GM18873 (cell line): ENCODE measurements at regions not wholly inside any gene's neighbourhood (a gene's known extent, or its start where the extent isn't known, plus 50 kb on each side); places are given as distances from the start of the nearest gene placed in this dataset.
"Not testable (repeated sequence)": the region's sequence is repeated elsewhere in the genome, so short reads cannot be mapped to it uniquely, and the experiment has no call there.

Experiments used
- ATAC-seq: cut with Tn5 transposase; IDR thresholded peaks from one replicate; pipeline ENCODE4 v1.9.1; 2021; ENCODE audit warnings: mild to moderate bottlenecking, moderate library complexity, moderate number of reproducible peaks; ENCODE audit not compliant: unreplicated experiment, low FRiP score

DNA sequence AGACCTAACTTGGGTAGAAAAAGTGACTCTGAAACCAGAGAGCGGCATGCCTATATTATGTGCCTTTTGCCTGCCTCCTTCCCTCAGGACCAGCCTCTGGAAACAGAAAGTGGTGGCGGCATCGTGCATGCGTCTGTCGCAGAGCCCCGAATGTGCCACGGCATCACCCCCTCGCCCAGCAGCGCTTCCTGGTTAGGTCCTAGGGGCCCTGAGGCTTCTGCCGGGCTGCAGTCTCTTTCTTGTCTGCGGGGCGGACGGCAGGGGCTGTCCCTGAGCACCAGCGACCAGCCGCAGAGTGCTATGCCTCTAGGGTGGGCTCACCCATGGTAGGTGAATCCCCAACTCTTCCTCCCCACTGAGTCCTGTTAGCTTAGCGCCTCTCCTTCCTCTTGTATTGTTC is 68.7 kb downstream of the VSIG4 start:
- ATAC-seq, result no peak

DNA sequence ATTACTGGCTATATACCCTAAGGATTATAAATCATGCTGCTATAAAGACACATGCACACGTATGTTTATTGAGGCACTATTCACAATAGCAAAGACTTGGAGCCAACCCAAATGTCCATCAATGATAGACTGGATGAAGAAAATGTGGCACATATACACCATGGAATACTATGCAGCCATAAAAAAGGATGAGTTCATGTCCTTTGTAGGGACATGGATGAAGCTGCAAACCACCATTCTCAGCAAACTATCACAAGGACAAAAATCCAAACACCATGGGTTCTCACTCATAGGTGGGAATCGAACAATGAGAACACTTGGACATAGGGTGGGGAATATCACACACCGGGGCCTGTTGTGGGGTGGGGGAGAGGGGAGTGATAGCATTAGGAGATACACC is 72.7 kb downstream of the VSIG4 start:
- ATAC-seq, result not testable (repeated sequence)

DNA sequence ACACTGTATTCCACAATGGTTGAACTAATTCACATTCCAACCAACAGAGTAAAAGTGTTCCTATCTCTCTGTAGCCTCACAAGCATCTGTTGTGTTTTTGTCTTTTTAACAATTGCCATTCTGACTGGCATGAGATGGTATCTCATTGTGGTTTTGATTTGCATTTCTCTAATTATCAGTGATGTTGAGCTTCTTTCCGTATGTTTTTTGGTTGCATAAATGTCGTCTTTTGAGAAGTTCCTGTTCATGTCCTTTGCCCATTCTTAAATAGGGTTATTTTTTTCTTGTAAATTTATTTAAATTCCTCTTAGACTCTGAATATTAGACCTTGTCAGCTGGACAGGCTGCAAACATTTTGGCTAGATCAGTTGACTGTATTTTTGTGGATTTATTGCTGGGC is 78.2 kb downstream of the VSIG4 start:
- no peak for ATAC-seq

DNA sequence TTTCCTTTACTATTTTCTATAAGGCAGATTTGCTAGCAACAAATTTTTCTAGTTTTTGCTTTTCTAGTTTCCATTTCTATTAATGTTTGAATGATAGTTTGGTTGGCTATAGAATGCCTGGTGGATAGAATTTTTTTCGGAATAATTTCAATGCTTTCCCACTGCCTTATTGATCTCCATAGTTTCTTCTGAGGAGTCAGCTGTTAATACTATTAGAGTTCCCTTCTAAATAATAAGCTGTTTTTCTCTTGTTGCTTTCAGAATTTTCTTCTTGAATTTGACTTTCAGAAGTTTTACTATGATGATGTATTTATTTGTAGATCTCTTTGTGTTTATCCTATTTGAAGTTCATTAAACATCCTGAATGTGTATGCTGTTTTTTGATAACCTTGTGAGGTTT is 91.8 kb downstream of the VSIG4 start:
- ATAC-seq, result no peak

DNA sequence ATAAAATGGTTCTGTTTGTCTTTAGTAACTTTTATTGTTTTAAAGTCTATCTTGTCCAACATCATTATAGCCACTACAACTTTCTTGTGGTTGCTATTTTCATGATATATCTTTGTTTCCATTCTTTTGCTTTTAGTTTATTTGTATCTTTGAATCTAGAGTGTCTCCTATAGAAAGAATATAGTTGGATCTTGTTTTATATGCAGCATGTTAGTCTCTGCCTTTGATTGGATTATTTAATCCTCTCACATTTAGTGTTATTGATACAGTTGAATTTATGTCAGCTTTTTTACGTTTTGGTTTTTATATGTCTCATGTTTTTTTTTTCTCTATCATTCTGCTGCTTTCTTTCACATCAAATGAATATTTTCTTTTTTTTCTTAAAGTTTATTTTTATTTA is 98.1 kb downstream of the VSIG4 start:
- no peak for ATAC-seq

DNA sequence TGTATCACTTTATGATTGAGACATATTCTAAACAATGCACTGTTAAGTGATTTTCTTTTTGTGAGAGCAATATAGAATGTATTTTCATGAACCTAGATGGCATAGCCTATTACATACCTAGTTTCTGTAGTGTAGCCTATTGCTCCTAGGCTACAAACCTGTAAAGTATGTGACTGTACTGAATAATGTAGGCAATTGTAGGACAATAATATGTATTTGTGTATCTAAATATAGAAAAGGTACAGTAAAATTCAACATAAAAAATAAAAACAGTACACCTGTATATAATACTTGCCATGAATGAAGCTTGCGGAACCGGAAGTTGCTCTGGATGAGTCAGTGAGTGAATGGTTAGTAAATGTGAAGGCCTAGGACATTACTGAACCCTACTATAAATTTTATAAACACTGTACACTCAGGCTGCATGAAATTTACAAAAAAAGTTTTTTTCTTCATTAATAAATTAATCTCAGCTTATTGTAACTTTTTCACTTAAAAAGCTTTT is 106.7 kb downstream of the VSIG4 start:
- ATAC-seq, result no peak

DNA sequence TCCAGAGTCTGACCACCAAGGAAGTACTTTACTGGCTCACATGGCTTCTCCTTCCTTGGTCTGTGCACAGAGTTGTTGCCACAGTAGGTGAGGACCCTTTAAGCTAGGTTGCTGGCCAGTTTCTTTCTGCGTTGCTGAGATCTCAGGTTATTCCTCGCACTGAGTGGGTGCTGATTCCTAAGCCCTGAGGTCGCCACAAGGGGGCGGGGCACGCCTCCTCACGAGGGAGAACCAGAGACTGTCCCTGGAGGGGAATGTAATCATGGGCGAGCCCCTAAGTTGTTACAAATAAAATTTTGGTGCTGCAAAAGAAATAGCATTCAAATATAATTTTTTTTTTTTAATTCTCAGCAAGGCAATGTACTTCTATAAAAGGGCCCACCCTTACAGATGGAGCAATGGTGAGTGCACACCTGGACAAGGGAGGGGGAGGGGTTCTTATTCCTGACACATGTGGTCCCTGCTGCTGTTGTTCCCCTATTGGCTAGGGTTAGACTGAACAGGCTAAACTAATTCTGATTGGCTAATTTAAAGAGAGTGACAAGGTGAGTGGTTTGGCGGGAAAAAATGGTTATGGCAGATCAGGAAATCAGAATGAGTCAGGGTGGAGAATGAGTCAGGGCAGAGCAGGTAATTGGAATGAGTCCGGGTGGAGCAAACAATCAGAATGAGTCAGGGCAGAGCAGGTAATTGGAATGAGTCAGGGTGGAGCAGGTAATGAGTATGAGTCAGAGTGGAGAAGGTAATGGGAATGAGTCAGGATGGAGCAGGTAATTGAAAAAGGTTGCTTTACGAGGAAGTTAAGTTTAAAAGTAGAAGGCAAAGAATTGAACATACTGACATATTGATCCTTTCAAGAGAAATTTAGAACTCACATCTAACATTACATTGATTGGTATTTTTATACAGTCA is 107.5 kb downstream of the VSIG4 start:
- ATAC-seq, result no peak

DNA sequence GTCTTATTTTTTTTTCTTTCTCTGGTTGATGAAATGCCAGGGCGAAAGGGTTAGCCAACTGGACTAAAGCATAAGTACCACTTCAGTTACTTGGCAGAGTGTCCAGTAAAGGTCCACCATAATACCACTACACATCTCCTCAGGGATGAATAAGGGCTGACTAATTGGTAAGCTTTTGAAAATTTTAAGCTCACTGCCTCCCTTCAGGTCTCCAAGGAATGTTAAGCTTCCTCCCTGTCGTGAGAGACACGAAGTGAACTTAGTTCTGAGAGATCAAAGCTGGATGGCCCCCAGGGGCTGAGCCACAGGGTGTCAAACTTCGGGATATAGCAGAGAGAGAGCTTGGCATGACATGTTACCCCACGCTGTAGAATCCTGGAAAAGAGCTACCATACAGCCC is 111.4 kb downstream of the VSIG4 start:
- ATAC-seq, result no peak

DNA sequence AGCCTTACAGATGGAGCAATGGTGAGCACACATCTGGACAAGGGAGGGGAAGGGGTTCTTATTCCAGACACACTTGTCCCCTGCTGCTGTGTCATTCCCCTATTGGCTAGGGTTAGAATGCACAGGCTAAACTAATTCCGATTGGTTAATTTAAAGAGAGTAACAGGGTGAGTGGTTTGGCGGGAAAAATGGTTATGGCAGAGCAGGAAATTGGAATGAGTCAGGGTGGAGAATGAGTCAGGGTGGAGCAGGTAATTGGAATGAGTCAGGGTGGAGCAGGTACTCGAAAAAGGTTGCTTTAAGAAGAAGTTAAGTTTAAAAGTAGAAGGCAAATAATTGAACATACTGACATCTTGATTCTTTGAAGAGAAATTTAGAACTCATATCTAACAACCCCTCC is 112.5 kb downstream of the VSIG4 start:
- ATAC-seq, result not testable (repeated sequence)

DNA sequence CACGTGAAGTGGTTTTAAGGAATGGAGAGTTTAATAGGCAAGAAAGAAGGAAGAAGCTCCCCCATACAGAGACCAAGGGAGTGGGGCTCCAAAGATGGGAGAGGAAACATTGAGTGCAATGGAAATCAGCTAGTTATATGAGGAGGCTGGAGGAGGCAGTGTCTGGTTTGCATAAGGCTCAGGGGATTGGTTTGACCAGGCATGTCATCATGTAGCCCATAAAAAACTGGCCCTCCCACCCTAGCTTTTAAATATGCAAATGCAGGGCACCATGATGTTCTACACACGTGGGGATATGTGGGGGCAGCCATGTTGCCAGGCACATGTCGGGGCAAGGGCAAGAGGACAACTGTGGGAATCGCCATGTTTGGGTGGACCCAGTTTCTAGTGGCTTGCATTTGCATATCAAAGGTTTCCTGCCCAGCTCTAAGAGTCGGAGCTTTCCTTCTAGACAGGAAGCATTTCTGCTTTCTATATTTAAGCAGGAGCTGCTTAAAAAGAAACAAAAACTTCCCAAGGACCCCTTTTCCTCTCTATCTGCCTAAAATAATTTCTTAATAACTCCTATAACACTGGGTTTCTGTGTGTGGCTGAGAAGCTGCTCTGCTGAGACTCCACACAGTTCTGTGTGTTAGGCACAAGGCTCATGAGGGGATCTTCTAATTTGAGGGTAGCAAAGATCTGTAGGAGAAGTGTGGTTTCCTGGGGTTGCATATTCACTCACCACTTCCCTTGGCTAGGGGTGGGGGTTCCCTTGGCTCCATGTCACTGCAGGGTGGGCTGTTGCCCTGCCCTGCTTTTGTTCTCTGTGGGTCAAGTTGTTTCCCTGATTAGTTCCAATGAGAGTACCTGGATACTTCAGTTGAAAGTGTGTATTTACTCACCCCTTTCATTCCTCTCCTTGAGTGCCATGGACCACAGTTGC is 113.5 kb downstream of the VSIG4 start:
- ATAC-seq, result peak; percentile 68

DNA sequence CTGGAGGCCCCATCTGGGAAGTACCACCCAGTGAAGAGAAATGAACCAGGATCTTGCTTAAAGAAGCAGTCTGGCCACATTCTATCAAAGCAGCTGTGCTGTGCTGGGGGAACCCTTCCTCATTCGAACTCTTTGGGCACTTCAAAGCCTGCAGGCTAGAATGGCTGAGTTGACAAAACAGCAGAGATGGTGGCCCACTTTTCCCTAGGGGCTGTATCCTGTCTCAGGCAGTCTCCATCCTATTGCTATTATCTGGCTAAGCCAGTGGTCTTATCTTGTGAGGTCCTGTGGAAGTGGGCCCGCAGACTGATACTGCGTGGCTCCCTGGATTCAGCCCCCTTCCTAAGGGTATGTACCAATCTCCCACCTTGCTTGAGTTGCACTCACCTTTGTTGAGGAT is 114.3 kb downstream of the VSIG4 start:
- ATAC-seq, result no peak

DNA sequence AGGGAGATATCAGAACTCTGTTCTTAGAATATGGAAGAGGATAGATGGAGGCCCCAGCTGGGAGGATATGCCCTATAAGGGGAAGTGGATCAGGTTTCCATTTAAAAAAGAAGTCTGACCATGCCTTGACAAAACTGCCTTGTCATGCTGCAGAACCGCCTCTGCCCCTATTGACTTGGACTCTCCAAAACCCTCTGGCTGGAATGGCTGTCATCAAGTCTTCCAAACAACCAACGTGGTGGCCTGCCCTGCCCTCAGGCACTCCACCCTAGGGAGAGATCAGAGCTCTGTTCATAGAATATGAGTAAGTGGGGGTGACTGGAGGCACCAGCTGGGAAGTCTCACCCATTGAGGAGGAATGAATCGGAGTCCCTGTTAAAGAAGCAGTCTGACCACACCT is 114.9 kb downstream of the VSIG4 start:
- no peak for ATAC-seq

DNA sequence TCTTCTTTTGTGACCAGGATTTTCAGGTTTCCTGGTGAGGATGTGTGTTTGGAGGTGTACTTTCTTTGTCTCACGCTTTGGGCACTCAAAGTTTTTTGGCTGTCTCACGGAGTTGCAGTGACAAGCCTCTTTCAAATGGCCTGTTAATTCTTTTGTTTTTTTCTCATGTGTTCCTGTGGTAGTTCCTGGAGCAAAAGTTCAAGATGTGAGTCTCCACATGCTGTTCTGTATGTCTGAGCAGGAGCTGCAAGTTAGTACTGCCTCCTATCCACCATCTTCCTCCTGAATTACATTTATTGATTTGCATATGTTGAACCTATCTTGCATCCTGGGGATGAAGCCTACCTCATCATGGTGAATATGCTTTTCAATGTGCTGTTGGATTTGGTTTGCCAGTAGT is 118.5 kb downstream of the VSIG4 start:
- no peak for ATAC-seq

DNA sequence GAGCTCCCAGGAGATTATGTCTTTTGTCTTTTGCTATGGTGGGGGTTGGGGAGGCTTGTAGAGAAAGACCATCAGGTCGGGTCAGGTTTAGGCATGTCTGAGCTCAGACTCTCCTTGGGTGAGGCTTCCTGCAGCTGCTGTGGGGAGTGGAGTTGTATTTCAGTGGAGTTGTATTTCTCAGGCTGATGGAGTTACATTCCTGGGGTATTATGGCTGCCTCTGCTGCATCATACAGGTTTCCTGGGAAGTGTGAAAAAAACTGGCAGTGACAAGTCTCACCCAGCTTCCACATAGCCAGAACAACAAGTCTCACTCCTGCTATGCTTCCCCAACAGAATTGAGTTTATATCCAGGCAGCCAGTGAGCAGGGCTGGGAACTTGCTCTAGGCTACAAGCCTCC is 119.3 kb downstream of the VSIG4 start:
- no peak for ATAC-seq

DNA sequence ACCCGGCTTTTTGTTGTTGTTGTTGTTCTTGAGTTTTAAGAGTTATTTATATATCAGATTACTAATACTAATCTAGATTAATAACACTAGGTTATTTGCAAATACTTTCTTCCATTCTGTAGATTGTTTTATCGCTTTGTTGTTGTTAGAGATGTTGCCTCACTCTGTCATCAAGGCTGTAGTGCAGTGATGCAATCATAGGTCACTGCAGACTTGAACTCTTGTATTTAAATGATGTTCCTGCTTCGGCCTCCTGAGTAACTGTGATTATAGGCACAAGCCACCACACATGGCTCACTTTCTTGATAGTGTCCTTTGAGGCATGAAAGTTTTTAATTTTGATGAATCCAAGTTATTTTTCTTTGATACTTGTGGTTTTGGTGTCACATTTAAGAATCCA is 129.0 kb downstream of the VSIG4 start:
- ATAC-seq, result no peak

DNA sequence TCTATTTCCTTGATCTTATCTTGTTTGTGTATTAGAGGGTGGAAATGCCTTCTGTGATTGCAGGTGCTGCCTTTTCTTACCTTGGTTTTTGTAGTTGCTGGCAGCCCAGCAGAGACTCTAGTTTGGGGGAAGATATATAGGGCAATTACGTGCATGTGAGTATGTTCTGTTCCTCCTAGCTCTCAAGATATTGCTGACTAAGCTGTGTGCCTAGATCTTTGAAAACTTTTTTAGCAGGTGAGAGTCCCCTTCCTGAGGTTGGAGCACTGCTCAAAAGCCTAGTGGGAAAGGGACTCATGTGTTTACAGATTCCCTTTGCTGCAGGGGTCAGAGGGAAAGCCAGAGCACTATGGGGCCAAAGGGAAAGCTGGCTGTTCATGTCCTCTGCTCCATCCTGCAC is 136.1 kb downstream of the VSIG4 start:
- no peak for ATAC-seq

DNA sequence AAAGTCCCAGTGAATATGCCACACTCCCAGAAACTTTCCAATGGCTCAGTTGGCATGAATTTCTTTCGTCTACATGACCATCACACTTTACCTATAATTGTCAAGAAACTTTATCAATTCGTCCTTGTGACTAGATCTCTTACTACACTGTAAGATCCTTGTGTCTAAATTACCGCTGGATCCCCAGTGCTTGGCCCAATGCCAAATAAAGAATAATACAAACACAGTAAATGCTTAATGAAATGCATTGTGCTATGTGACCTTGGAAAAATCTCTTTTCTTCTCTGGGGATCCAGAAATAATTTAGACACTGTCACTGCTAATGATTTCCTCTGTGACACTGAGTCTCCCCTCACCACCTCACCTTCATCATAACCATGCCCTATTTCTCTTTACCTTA is 137.9 kb downstream of the VSIG4 start:
- no peak for ATAC-seq

DNA sequence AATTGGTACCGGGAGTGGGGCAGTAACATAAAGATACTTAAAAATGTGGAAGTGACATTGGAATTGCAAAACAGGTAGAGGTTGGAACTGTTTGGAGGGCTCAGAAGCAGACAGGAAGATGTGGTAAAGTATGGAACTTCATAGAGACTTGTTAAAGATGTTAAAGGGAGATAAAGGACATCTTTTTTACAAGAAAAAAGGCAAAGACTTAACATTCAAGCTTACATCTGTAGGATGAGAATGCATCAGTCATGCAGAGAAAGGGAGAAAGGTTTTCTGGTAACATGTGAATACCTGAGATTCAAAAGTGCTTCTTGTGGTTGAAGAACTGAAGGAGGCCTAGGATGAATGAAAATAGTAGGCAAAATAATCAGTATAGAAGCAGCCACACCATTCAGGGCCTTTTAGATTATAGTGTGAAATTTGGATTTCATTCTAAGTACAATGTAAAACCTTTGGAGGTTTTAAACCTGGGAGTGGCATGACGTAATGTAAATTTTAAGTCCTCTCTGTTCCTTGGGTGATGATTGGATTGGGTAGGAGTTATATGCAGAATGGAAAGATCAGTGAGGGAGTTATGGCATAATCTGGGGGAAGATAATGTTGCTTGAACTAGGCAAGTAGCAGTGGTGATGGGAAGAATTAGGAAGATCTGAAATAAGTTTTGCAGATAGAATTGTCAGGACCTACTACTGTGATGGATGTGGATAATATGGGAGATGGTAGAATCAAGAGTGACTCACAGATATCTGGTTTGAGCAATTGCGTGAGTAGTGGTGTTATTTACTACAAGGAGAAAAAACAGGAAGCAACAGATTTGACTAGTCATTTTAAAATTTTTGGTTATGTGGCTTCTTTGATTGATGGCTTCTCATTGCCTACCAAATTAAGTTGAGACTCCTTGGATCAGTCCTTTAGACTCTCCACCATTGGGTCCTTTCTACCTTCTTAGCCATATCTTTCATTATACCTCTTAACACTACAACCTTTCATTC is 138.7 kb downstream of the VSIG4 start:
- ATAC-seq, result no peak

DNA sequence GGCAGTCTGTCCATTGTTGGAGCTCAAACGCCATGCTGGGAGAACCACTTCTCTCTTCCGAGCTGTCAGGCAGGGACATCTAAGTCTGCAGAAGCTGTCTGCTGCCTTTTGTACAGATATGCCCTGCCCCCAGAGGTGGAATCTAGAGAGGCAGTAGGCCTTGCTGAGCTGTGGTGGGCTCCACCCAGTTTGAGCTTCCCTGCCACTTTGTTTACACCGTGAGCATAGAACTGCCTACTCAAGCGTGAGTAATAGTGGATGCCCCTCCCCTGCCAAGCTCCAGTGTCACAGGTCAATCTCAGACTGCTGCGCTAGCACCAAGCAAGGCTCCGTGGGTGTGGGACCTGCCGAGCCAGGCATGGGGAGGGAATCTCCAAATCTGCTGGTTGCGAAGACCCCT is 145.7 kb downstream of the VSIG4 start:
- ATAC-seq, result no peak

DNA sequence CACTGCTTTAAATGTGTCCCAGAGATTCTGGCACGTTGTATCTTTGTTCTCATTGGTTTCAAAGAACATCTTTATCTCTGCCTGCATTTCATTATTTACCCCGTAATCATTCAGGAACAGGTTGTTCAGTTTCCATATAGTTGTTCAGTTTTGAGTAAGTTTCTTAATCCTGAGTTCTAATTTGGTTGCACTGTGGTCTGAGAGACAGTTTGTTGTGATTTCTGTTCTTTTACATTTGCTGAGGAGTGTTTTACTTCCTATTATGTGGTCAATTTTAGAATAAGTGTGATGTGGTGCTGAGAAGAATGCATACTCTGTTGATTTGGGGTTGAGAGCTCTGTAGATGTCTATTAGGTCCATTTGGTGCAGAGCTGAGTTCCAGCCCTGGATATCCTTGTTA is 148.1 kb downstream of the VSIG4 start:
- not testable (repeated sequence) for ATAC-seq
